GM21515 (cell line): ENCODE measurements at regions not wholly inside any gene's neighbourhood (a gene's known extent, or its start where the extent isn't known, plus 50 kb on each side); places are given as distances from the start of the nearest gene placed in this dataset.

Source experiments
- ATAC-seq: cut with Tn5 transposase; IDR thresholded peaks from one replicate; pipeline ENCODE4 v1.9.1; 2021; ENCODE audit not compliant: unreplicated experiment

DNA sequence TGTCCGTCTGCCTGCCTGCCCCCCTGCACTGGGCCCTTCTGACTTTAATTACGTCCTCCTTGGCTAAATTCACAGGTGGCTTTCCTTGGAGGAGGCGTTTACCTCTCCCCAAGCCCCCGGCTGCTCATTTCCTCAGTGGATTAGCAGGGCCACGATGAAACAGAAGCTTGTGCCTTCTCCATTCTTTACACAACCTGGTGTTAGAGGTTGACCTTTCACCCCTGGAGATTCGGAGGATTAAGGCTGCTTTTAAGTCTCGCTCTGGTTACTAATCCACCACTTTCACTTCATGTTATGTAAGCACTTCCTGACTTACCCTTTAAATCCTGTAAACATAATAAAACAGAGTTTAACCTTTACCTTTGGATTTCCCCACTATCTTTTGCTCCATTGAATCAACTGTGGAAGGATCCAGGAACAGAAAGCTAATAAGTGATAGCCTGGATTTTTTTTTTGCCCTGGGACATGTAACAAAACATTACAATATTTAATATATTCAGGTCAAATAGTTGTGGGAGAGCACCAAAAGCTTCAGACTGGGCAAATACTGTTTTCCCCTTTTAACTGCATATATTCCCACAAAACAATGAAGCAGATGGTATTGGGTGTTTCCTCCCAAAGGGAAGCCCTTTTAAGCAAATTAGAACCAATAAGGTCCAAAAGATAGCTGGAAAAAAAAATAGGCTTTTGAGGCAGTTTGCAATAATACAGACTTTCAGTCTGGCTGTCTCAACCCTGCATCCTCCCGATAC is 370.2 kb downstream of the EN1 start:
- no peak for ATAC-seq

DNA sequence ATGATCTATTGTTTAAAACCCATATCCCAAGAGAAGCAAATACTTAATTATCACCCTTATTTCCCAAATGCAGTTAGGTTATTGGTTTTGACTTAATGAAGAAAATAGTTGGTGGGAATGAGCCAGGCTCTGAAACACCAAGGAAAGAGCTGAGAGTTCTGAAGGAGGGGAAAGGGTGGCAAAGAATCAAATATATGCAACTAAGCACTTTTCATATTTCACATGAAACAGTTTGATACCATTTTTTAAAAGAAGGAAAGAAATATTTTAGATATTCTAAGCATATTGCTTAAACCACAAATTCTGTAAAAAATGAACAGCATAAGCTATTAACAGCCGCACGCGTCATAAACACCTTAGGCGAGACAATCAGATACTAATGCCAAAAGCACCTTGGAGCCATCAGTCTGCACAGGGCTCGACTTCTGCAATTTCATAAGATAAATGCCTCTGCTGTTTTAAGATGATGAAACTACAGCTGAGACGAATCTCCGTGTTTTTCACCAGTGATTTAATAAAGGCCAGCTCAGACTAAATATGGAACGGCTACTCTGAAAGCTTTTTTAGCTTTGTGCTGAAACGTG is 371.7 kb downstream of the EN1 start:
- ATAC-seq, result no peak

DNA sequence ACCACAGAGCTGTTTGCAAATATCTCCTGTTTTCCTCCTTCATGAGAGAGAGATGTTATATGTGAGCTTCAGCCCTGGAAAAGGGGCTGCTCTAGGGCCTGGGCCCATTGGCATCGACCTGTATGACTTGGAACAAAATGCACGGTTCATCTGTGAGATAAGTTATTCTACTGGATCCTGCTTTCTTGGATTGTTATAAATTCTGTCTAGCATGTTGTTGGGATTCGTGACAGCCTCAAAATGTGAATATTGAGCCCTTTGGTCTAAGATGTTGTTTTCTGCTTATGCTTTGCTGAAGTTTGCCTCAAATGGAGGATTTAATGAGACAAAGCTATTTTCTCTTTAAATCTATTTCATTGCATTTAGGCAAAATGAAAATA is 372.9 kb downstream of the EN1 start:
- ATAC-seq, result no peak

DNA sequence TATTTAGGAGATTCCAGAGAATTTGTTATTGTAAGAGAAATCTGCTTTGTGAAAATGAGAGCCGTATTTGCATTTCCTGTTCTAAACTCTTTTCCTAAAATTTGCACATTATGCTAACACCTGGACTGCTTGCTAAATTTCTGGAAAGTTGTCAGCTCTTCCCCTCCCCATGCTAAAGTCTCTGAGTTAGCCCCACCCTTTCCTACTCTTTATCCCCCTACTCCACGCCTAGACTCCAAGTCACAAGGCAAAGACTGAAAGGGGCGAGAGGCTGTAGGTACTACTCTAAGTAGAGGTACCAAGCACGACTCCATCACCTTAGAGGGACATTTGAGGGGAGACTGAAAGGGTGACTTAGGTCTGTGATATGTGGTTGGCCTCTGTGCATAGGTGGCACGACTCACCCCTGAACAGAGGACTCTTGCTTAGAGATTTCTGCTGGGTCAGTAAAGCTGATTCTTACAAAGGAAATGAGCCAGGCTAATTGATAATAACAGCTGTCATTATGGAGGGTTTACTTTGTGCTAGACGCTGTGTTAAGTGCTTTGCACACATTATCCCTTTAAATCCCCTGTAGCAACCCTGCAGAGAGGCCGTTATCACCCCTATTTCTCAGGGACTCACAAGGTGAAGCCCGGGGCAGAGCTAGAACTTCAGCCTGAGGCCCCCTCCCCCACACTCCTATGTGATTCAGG is 373.5 kb downstream of the EN1 start:
- ATAC-seq, result no peak

DNA sequence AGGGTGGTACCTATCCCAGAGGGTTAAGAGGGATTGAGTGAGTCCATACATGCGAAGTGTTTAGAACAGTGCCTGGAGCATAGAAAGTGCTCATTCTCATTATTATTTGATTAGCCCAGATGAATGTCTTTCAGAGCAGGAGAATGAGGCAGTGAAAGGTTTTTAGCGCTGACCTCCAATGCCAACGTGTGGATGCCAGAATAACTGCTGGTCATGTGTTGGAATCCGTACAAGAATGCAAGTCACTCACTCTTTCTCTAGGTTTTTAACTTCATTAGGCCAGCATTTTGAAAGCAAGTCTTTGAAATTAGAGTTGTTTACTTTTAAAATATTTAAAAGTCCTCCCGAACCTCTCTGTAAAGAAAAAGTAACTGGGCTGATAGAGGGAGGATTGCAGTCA is 374.2 kb downstream of the EN1 start:
- ATAC-seq, result no peak

DNA sequence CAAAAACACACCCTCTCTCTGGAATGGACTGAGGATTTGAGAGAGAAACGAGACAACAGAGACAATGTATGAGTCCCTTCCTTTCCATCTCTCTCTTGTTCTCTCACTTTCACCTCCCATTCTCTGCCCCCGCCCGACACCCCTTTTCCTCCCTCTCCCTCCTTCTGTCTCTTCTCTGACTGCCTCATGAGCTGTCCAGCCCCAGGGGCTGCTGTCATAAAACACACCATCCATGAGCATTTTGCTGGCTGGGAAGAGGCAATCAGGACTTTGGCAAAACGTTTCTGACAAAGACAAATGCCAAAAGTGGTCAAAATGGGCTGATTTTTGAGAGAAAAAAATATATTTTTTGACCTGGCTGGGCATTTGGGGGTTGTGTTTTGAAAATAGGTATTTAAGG is 377.2 kb downstream of the EN1 start:
- no peak for ATAC-seq

DNA sequence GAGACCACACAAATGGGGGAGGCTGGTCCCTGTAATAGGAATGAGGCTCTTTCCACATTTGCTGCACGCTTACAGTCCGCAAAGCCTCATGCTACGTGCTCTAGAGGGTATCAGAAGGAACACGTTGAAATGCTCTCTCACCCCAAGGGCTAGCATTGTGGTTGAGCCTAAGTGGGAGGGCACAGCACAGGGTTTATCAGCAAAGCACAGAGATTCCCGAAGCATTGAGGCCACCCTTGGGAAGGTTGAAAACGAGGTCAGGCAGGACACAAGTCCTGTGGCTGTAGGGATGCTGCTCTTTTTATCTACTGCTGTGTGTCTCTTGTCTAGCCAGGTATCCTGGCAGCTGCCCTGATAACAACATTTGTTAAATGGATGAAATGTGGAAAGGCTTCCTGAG is 378.3 kb downstream of the EN1 start:
- ATAC-seq, result no peak

DNA sequence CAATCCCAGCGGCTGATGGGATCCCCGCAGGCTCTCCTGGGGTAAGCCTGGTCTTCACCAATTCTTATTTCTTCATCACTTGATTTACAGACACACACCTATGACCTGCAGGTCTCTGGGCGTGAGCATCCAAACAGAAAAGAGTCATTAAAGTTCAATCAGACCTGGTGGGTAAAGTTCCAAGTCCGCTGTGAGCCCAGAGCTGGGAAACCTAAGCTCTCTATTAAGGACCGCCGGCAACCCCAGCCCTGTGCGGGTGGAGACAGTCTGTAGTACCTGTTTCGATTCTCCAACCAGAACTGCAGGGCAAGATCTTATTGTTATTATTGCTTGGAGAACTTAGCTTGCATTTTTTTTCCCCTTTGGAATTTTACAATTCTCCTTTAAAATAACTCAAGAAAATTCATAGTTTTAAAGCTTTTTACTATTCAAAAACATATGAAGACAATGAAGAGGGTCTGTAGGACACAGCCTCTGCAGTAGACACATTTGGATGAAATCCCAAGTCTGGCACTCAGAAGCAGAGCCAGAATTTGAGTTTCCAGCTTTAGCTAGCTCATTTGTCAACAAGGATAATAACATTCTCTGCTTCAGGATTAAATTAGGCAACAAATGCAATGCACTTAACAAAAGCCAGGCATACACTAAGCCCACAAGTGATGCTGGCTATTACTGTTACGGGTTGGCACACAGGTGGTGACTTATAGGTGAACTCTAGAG is 376.4 kb downstream of the INSIG2 start:
- no peak for ATAC-seq

DNA sequence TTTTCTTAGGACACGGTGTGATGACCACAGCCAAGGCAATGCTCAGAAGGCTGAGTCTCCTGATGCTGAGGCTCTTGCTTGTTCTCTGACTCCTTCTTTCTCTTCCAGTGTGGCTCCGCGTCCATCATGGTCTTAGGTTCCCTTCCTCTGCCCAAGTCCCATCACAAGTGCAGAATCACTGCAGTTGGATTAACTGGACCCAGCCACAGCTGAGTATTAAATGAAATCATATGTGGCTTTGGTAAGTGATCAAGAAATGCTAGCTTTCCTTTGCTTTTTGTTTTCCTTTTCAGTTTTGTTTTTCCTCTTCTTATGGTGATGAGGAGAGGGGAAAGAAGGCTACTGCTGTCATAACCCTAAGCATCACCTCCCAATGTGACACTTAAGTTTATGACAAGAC is 375.8 kb downstream of the INSIG2 start:
- ATAC-seq, result no peak

DNA sequence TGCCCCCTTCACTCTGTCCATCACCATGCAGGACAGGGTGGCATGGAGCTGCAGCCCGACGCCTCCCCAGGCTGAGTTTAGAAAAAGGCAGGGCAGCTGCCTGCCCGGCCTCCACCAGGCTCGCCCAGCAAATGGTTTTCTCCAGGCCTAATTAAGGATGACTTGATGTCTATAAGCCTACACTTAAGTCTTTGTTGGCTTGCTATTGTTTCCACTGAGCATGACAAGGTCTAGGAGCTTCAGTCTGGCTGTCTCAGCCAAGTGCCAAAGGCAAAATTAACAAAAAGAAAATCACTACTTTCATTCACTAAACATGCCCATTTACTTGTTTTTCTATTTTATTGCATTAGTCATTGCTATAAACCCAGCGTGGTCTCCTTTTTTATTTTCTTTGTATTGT is 372.2 kb downstream of the INSIG2 start:
- ATAC-seq, result no peak

DNA sequence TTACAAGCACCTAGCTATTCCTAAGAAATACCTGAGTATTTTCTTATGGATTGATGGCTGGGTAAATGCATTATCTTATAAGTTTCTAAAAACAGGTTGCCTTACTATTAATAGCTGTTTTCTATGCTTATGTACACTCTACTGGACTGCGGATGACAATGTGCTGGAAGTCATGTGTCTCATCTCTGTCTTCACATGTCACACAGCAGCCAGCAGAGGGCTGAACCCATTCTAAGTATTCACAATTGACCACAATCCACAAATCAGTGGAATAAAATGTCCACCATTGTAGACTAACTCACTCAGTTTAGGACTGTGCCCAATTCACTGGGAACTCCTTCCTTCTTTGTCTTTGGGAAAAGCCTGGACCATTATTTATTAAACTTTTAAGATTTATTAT is 371.2 kb downstream of the INSIG2 start:
- ATAC-seq, result no peak

DNA sequence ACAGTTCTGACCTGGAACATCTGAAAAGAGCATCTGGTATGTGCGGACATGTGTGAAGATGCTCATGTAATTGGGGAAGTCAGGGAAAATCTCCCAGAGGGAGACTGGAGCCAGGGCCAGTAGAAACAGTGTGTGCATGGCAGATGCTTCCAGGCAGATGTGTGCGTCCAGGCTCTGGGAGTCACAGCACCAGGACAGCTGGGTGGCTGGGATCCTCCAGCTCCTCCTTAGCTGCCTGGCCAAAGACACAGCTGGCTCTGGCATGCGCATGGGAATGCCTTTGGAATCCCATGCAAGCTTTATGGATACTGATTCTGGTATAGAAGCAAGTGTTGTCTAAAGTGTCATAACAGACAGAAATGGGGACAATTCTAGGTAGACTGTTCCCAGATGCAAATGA is 369.7 kb downstream of the INSIG2 start:
- no peak for ATAC-seq

DNA sequence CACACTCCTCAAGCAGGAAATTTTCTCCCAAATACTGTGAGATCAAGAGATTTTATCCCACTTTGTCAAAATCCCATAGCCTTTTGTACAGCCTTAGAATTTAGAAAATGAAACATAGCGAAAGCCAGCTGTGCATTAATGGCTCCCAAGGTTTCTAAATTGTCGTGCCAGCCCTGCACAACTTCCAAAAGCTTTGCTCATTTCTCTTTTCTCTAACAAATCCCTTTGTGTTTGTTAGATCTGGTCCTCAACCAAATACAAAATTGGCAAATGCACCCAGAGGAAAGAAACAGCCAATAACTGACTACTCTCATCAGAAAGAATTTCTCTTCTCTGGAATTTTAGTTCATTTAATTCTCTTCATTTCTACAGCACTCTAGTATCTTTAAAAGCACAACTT is 361.1 kb downstream of the INSIG2 start:
- no peak for ATAC-seq

DNA sequence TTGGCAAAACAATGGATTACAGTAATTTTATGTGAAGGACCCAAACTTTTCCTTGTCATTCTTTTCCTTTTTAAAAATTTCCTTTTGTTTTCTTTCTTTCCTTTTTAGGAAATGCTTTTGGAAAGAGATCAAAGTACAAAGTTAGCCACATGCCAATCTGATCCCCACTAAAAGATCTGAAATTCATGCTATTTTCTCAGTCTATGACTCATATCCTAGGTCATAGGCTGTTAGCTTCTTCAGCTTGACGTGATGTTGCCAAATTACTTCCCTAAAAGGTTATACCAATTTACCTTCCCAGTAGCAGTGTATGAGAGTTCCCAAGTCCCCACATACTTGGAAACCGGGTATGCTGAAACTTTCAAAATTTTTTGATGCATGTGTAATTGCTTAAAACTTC is 355.3 kb downstream of the INSIG2 start:
- no peak for ATAC-seq

DNA sequence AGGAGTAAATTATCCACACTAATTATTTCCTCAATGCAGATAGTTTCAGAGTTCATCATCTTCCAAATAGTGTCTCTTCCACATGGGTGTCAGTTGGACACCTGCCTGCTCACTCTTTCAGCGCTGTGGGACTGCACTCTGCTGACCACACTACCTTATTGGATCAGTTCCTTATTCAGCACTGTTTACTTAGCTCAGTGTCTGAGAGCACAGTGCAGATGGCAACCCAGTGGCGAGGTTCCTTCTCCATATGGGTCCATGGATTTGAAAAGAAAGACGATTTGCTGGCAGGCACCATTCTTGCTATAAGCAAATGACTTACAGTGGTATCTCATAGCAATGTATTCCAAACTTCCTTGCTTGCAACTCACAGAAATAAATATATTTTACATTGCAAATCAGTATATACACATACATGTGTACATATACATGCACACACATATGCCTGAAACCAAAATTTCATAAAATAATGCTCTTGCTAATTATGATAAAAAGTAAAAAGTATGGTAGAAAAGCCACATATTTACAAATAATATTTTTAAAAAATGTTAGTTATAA is 354.8 kb downstream of the INSIG2 start:
- no peak for ATAC-seq

DNA sequence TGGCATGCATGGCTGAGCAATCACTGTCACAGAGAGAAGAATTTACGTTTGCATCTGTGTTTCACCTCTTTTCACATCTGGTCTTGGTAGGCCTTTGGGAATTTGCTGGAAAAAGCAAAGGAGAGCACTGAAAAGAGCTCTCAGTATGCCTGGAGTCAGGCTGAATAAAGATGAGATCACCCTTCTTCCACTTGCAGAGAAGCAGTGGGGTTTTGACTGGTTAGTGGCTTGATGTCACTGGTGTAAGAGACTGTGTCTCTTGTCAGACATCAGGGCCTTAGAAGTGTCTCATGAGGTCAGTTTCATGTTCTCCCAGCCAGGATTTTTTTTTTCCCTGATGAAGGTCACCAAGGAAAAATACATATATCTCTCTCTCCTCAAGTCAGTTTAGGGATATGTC is 353.8 kb downstream of the INSIG2 start:
- no peak for ATAC-seq

DNA sequence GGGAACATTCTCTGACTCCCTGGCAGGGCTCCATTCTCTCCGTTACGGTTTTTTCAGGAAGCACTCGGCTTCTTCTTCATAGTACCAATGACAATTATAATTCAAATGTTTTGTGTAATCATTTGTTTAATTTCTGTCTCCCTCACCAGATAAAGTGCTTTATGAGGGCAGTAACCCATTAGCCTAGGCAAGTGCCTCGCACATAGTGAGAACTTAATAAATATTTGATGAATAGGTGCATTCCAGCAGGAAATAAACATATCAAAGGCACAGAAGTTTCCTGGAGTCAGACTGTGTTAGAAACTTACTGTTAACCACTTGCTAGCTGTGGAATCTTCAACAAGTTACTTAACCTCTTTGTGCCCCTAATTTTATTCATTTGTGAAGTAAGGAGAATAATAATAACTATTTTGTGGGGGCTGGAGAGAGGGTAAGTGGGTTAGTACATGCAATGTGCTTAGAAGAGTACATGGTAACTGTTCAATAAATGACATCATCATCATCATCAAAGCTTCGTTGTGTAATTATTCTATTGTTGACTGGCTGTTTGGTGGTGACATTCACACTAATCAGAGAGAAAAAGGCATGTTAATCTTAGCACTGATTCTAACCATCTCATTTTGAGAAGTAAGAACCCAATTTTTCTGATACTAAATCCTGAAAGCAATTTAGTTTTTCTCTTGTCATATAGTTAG is 352.3 kb downstream of the INSIG2 start:
- ATAC-seq, result no peak

DNA sequence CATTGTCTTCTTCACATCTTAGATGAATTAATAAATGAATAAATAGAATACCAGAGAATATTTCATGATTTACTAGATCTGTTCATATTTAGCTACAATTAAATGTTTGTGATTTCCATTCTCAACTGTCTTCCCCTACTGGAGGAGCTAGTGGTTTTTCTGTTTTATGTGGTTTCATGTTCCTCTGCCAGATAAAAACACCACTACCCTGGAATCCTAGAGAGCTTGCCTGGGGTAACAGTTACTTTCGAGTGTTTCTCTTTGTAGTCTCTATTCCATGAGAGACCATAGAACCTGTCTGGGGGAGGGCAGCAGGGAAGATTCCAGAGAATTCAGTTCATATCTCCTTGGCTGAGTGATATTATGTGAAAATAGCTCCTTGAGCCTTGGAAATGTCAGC is 349.2 kb downstream of the INSIG2 start:
- no peak for ATAC-seq

DNA sequence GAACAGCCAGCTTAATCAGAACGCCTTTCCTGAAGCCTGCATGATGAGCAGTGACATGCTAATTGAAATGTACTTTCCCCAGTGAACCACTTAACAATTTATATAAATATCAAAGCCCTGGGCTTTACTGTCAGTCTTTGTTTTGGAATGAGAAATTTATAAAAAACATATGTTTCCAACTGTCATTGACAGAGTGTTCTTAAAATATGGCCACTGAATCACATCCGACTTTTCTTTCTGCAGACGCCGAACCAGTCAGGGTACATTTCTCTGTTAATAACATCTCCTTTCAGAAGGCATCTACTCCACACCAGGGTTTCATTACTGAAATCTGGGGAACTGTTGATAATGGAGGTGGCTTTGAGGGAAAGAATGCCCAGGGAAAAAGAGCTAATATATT is 343.7 kb downstream of the INSIG2 start:
- no peak for ATAC-seq

DNA sequence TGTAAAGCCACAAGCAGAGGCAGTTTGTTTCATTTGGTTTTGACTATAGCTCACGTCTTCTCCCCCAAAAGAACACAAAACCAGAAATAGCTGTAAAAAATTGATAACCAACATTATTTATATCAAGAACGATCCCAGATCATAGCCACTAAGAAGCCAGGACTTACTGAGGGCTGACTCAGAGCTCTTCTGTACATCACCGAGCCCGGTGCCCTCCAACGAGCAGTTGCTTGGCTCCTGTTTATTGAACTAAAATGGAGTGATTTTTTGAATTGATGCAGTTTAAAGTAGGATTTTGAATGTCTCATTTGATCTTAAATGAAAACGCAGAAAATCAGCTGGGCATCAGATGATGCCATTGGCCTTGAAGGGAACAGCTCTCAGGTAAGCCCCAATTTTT is 343.3 kb downstream of the INSIG2 start:
- no peak for ATAC-seq

DNA sequence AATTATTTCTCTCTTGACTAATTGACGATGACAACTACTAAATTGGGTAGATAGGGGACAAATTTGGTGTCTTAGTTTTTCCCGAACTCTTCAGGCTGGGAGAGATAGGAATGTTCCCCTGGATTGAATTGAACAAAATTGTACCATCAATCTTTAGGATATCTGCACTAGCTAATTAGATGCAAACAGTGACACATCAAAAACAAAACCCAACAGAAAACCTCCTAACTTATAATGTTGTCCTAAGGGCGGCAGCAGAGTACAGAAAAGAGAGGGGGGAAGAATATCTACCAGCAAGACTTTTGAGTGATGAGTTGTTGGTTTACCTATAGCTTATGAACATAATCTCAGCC is 342.9 kb downstream of the INSIG2 start:
- no peak for ATAC-seq
